B cell (primary cell): ENCODE measurements at regions not wholly inside any gene's neighbourhood (a gene's known extent, or its start where the extent isn't known, plus 50 kb on each side); places are given as distances from the start of the nearest gene placed in this dataset.

Source experiments
- CTCF ChIP-seq: fragments of 200-600 bp; IDR thresholded peaks from one replicate; pipeline ENCODE4 v1.8.0; 2022; ENCODE audit warnings: antibody characterized with exemption, mild to moderate bottlenecking
- EZH2 ChIP-seq: IDR thresholded peaks from 2 replicates; pipeline ENCODE4 v1.6.1; 2012; ENCODE audit warnings: borderline replicate concordance, low read depth, mild to moderate bottlenecking, moderate library complexity, low read length; ENCODE audit not compliant: insufficient read depth, poor library complexity, severe bottlenecking

- TF ChIP-seq CTCF: no peak
- TF ChIP-seq EZH2: no peak
These were observed 850.0 kb upstream of the C9orf72 start for GRCh38 chr9:28423255-28423654.
